CD14-positive monocyte (primary cell): ENCODE measurements at regions not wholly inside any gene's neighbourhood (a gene's known extent, or its start where the extent isn't known, plus 50 kb on each side); places are given as distances from the start of the nearest gene placed in this dataset.

Experiments used
- DNase-seq, 3 donors: peaks; one replicate each; pipeline ENCODE4 v3.0.0-alpha.2; 2011 to 2022
- H2AFZ ChIP-seq: 2 replicates; pipeline ENCODE4 v1.6.0; 2012; ENCODE audit warnings: mild to moderate bottlenecking, low read depth, low read length, inconsistent platforms; ENCODE audit not compliant: insufficient read depth, poor library complexity, severe bottlenecking
- H3K27ac ChIP-seq, 2 donors: 1 replicate in 1 of 2; 2 replicates in 1 of 2; pipeline ENCODE4 v1.5.1; 2012 to 2013; ENCODE audit warnings: low read length in 2 of 2, control low read depth in 1 of 2, inconsistent platforms in 1 of 2, low read depth in 1 of 2, mild to moderate bottlenecking in 1 of 2
- H3K27me3 ChIP-seq, 2 donors: one replicate each; pipeline versions ENCODE4 v1.6.0 to v1.6.1; 2011 to 2013; ENCODE audit warnings: low read length in 2 of 2; ENCODE audit not compliant: control insufficient read depth in 2 of 2, insufficient read depth in 2 of 2
- H3K36me3 ChIP-seq, 2 donors: replicated peaks in 1 of 2; 1 replicate in 1 of 2; 2 replicates in 1 of 2; pipeline versions ENCODE4 v1.5.1 to v1.6.1; 2012 to 2013; ENCODE audit warnings: low read length in 2 of 2, control low read depth in 1 of 2, inconsistent platforms in 1 of 2, mild to moderate bottlenecking in 1 of 2; ENCODE audit not compliant: insufficient read depth in 2 of 2, control insufficient read depth in 1 of 2
- H3K4me1 ChIP-seq, 2 donors: 1 replicate in 1 of 2; 2 replicates in 1 of 2; pipeline versions ENCODE4 v1.5.1 to v1.6.1; 2012 to 2013; ENCODE audit warnings: low read length in 2 of 2, control low read depth in 1 of 2, inconsistent platforms in 1 of 2, mild to moderate bottlenecking in 1 of 2, moderate library complexity in 1 of 2; ENCODE audit not compliant: insufficient read depth in 2 of 2, control insufficient read depth in 1 of 2
- H3K4me2 ChIP-seq: replicated peaks from 2 replicates; pipeline ENCODE3; 2012; ENCODE audit warnings: low read length, moderate library complexity, mild to moderate bottlenecking; ENCODE audit not compliant: poor library complexity, severe bottlenecking; ENCODE audit errors: extremely low read depth
- H3K4me3 ChIP-seq, 3 experiments: fragments of 200-600 bp in 1 of 3; sonication (generic) in 1 of 3; replicated peaks in 1 of 3; 1 replicate in 2 of 3; 2 replicates in 1 of 3; pipeline ENCODE4 v1.5.1; 2011 to 2013; ENCODE audit warnings: low read length in 3 of 3, mild to moderate bottlenecking in 3 of 3, control low read depth in 2 of 3, low read depth in 2 of 3, inconsistent platforms in 1 of 3, moderate library complexity in 1 of 3
- H3K79me2 ChIP-seq: 2 replicates; pipeline ENCODE4 v1.6.0; 2012; ENCODE audit warnings: mild to moderate bottlenecking, control low read depth, inconsistent platforms, low read length, moderate library complexity; ENCODE audit not compliant: insufficient read depth
- H3K9ac ChIP-seq: 2 replicates; pipeline ENCODE4 v1.6.0; 2017; ENCODE audit warnings: low read length, mild to moderate bottlenecking; ENCODE audit not compliant: insufficient read depth, poor library complexity, severe bottlenecking
- H3K9me3 ChIP-seq, 2 donors: replicated peaks in 1 of 2; 1 replicate in 1 of 2; 2 replicates in 1 of 2; pipeline versions ENCODE4 v1.5.1 to v1.6.1; 2012 to 2013; ENCODE audit warnings: low read length in 2 of 2, control low read depth in 1 of 2; ENCODE audit not compliant: control insufficient read depth in 1 of 2, insufficient read depth in 1 of 2
- H4K20me1 ChIP-seq: 2 replicates; pipeline ENCODE4 v1.6.0; 2012; ENCODE audit warnings: mild to moderate bottlenecking, low read length, control low read depth, moderate library complexity; ENCODE audit not compliant: insufficient read depth
- H3K27ac Mint-ChIP-seq, 7 donors: one replicate each; pipeline ENCODE4 v1.8.0; 2020; ENCODE audit warnings: mild to moderate bottlenecking in 7 of 7, mixed read lengths in 7 of 7, moderate library complexity in 6 of 7, inconsistent platforms in 2 of 7
- H3K27me3 Mint-ChIP-seq, 3 donors: one replicate each; pipeline ENCODE4 v1.8.0; 2021 to 2022; ENCODE audit warnings: low read depth in 3 of 3, mild to moderate bottlenecking in 3 of 3, mixed read lengths in 3 of 3, moderate library complexity in 3 of 3, inconsistent platforms in 1 of 3
- H3K36me3 Mint-ChIP-seq, 2 donors: one replicate each; pipeline ENCODE4 v1.8.0; 2020; ENCODE audit warnings: mixed read lengths in 2 of 2, inconsistent platforms in 1 of 2, mild to moderate bottlenecking in 1 of 2
- H3K4me1 Mint-ChIP-seq: one replicate; pipeline ENCODE4 v1.8.0; 2020; ENCODE audit warnings: mild to moderate bottlenecking, mixed read lengths
- H3K4me3 Mint-ChIP-seq, 2 donors: one replicate each; pipeline ENCODE4 v1.8.0; 2020; ENCODE audit warnings: mild to moderate bottlenecking in 2 of 2, mixed read lengths in 2 of 2, moderate library complexity in 1 of 2
- H3K9me3 Mint-ChIP-seq, 7 donors: one replicate each; pipeline ENCODE4 v1.8.0; 2020 to 2022; ENCODE audit warnings: mixed read lengths in 7 of 7, mild to moderate bottlenecking in 6 of 7, moderate library complexity in 6 of 7, inconsistent platforms in 2 of 7
- CTCF ChIP-seq: fragments of 200-600 bp; IDR thresholded peaks from one replicate; pipeline ENCODE4 v1.8.0; 2022; ENCODE audit warnings: antibody characterized with exemption, mild to moderate bottlenecking
- WGBS: methylation state at CpG from one replicate; pipeline ENCODE4 v1.1.5; 2013; ENCODE audit warnings: missing lambda C conversion rate; ENCODE audit not compliant: insufficient coverage; 5-methylcytosine and 5-hydroxymethylcytosine counted together
- intact Hi-C, 2 donors: fragments of 100-400 bp; cut with micrococcal nuclease; formaldehyde crosslinking; loops; one replicate each; pipeline versions ENCODE4 v1.15.0 to v1.15.1; 2023

GRCh38 chr2:133865141-133865540 lies 296.9 kb upstream of the NCKAP5 start:
- no peaks in the 10 kb centered on the region for H3K36me3 Mint-ChIP-seq
- peaks cover 3 to 7% (median 4%) of the 10 kb centered on the region in 7 donors for H3K9me3 Mint-ChIP-seq
- Histone ChIP-seq H3K4me1 (no peaks in the 10 kb centered on the region), H2AFZ (no peak overlapping the region), H3K4me2 (no peak overlapping the region), H3K9ac (no peak overlapping the region), H4K20me1 (no peaks in the 10 kb centered on the region), H3K9me3 (no peaks in the 10 kb centered on the region), H3K4me3 (no peak overlapping the region), H3K79me2 (no peaks in the 10 kb centered on the region), H3K36me3 (no peaks in the 10 kb centered on the region), H3K27ac (no peak overlapping the region), H3K27me3 (no peaks in the 10 kb centered on the region)
- peaks cover 0 to 10% (median 0%) of the 10 kb centered on the region in 3 donors for H3K27me3 Mint-ChIP-seq
- intact Hi-C loops = no loop called here
- H3K27ac Mint-ChIP-seq = no peak overlapping the region
- no peak for TF ChIP-seq CTCF
- H3K4me3 Mint-ChIP-seq = no peak overlapping the region
- no peaks in the 10 kb centered on the region for H3K4me1 Mint-ChIP-seq
- no CpG with 5 or more reads among the region's 1 CpG for WGBS
- no peak for DNase-seq

DNA sequence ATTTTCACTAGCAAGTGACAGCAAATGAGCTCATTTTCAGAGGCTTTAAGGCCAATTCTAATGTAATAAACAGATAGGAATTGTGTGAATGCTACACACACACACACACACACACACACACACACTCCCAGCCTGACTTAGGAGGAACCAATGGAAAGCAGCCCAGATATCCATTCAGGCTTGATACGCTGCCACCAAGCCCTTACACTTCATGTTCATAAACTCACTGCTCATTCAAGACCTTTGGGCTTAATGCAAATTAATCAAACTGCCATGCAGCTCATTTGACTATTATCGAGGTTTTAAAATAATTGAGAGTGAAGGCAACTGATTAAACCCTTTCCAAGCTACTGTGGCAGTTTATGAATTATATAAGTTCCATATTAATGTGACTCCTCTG lies 298.9 kb upstream of the NCKAP5 start:
- H3K4me1 Mint-ChIP-seq = no peaks in the 10 kb centered on the region
- intact Hi-C loops = no loop called here
- no peaks in the 10 kb centered on the region for H3K27me3 ChIP-seq
- H3K27me3 Mint-ChIP-seq = peaks cover 0 to 9% (median 0%) of the 10 kb centered on the region in 3 donors
- H3K9me3 ChIP-seq = no peaks in the 10 kb centered on the region
- H3K36me3 Mint-ChIP-seq = no peaks in the 10 kb centered on the region
- H3K4me1 ChIP-seq = no peaks in the 10 kb centered on the region
- H3K4me2 ChIP-seq = no peak overlapping the region
- no peak overlapping the region for H3K9ac ChIP-seq
- no peaks in the 10 kb centered on the region for H4K20me1 ChIP-seq
- DNase-seq = no peak
- H2AFZ ChIP-seq = no peak overlapping the region
- H3K27ac ChIP-seq = no peak overlapping the region
- H3K9me3 Mint-ChIP-seq = peaks cover 0 to 9% (median 4%) of the 10 kb centered on the region in 7 donors
- H3K79me2 ChIP-seq = no peaks in the 10 kb centered on the region
- WGBS = no CpG with 5 or more reads among the region's 2 CpGs
- H3K27ac Mint-ChIP-seq = no peak overlapping the region
- no peak overlapping the region for H3K4me3 ChIP-seq
- H3K36me3 ChIP-seq = no peaks in the 10 kb centered on the region
- TF ChIP-seq CTCF = no peak
- no peak overlapping the region for H3K4me3 Mint-ChIP-seq
